HG03139 (cell line): ENCODE measurements at regions not wholly inside any gene's neighbourhood (a gene's known extent, or its start where the extent isn't known, plus 50 kb on each side); places are given as distances from the start of the nearest gene placed in this dataset.
"Not testable (repeated sequence)": the region's sequence is repeated elsewhere in the genome, so short reads cannot be mapped to it uniquely, and the experiment has no call there.

Source experiments
- ATAC-seq: cut with Tn5 transposase; IDR thresholded peaks from one replicate; pipeline ENCODE4 v1.9.1; 2021; ENCODE audit not compliant: unreplicated experiment

DNA sequence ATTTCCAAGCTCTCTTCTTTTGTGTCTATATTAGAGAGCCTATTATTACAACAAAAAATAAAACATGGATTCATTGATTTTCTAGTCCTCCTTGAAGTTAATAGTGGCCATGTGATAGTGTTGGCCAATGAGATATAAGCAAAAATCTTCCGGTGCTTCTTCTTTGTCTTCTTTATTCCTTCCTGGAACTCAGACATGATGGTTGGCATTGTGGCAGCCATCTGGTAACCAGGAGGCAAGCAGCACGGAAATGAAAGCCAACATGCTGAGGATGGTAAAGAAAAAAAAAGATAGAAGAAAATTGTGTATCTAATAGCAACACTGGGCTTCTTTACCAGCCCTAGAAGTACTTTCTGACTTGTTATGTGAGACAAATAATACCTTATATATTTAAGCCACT lies 50.8 kb upstream of the SEL1L start:
- ATAC-seq: no peak

DNA sequence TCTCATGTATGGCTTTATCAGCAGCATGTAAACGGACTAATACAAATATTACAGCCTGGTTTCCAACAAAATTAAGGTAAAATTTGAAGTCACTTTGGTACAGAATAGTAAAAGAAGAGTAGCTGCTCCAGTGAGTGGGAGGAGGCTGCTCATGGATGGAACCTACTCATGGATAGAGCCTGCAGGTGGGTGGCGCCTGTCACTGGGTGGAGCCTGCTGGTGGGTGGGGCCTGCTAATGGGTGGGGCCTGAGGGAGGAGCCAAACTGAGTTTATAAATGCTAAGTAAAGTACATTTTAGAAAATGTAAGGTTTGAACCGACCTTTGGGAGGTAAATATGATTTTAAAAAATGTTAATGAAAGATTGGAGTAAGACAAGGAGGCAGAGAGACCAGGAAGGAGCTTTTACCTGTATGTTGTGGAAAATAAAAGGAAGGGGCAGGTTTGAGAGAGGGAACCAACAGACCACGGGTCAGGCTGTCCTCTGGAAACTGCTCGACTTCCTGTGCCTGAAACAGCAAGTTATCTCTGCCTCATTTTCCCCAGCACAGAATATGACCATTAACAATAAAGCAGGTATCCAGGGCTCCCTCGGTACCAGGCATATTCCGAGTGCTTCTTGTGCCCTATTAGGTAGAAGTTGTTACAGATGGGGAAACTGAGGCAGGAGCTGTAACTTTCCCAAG lies 55.9 kb upstream of the SEL1L start:
- ATAC-seq: no peak

DNA sequence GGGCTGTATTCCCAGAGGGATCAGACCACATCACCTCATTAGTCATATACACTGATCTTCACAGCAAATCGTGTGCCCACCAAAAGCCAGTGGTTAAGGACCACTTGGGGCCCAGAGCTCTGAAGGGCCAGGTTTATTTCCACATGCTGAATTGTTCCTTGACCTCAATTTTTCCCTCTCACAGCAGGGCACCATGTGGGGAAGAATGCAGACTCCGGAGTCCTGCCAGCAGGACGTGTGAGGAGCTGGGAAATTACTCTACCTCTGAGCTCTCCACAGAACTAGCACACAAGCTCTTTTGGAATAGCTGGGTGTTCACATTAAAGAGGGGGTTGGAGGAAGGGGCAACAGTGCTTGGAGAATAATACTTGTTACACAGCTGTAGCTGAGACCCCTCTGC lies 57.6 kb upstream of the SEL1L start:
- no peak for ATAC-seq

DNA sequence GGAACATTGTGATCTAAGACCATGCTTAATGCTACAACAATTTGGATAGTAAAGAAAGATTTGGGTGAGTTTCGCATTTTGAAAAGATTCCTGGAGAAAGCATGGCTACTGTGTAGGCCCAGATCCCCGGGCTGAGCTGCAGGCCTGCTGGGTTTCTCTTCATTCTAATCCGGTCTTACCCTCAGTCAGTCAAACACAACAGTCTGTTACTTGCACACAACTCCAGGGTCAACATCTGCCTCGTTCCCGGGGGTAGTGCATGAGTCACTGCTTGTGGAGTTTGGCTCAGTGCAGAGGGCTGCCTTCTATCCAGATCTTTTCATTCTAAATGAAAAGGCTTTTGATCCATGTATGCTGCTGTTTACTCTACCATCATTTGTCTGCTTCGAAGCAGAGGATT lies 60.4 kb upstream of the SEL1L start:
- ATAC-seq: no peak

DNA sequence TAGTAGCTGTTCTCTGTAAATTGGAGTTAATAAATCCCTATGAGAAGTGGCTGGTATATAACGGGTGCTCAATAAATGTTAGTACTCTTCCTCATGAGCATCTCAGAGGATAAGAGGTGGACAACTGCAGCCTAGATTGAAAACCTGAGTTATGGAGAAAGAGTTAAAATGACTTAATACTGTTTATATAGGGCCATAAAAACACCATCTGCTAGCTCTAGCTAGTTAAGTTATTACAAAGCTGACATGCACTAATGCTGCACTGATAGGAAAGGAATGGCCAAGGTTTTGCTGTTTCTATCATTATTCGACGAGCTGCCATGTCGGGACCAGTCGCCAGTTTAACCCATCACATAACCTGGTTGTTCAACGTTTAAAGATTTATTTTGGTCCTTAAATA lies 72.0 kb upstream of the SEL1L start:
- no peak for ATAC-seq

DNA sequence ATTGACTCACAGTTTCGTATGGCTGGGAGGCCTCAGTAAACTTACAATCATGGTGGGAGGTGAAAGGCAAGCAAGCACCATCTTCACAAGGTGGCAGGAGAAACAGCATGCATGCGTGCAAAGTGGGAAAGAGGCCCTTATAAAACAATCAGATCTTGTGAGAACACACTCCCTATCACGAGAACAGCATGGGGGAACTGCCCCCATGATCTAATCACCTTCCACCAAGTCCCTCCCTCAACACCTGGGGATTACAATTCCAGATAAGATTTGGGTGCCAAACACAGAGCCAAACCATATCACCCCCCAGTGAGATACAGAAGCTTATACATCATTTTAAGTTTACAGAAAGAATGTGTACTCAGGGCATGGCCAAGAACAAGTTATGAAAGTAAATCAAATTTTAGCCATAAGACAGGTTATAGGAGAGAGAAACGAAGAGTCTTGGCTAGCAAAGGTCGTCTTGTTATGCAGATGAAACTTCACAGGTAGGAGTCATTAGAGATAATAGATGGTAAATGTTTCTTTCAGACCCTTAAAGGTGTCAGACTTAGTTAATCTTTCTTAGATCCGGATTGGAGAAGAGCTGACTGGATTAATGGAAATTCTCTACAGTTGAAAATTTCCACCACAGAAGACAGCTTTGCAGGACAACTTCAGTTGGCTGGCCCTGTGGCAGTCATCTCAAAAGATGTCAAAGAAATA lies 79.8 kb upstream of the SEL1L start:
- no peak for ATAC-seq

DNA sequence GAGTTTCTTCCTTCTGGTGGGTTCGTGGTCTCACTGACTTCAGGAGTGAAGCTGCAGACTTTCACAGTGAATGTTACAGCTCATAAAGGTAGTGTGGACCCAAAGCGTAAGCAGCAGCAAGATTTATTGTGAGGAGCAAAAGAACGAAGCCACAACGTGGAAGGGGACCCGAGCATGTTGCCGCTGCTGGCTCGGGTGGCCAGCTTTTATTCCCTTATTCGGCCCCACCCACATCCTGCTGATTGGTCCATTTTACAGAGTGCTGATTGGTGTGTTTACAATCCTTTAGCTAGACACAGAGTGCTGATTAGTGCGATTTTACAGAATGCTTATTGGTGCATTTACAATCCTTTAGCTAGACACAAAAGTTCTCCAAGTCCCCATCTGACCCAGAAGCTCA lies 80.6 kb upstream of the SEL1L start:
- ATAC-seq: not testable (repeated sequence)

DNA sequence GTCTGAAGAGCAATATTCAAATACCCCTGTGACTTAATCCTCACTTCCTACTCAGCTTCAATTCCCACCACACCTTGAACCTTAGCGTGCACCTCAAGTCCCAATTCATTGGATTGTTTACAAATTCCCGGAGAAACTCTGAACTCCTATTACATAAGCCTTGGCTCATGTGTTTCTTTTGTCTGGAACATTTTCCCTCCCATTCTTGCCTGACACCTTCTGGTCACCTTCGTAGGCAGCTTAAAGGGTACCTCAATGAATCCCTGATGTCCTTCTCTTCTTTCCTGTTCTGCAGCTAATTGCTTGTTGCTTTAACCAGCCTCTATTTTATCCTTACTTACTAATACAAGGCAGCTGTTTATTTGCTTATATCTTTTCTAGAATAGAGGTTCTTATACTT lies 85.0 kb upstream of the SEL1L start:
- ATAC-seq: no peak

DNA sequence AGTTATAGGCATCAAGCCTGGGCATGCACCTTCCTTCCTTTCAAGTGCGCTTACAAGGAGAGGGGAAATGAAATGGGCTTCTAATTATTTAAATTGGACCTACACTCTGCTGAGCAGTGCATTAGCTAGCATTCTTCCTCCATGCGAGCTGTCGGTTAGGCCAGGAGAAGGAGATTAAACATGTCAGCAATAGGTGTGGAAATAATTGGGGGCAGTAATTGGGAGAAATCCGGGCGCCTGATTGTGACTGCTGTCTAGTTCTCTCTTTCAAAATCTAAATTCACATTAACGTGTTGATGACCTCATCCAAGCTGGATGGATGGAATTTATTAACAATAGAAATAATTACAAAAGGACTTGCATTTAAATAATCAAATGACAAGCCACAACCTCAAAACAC lies 86.2 kb upstream of the SEL1L start:
- ATAC-seq: no peak

DNA sequence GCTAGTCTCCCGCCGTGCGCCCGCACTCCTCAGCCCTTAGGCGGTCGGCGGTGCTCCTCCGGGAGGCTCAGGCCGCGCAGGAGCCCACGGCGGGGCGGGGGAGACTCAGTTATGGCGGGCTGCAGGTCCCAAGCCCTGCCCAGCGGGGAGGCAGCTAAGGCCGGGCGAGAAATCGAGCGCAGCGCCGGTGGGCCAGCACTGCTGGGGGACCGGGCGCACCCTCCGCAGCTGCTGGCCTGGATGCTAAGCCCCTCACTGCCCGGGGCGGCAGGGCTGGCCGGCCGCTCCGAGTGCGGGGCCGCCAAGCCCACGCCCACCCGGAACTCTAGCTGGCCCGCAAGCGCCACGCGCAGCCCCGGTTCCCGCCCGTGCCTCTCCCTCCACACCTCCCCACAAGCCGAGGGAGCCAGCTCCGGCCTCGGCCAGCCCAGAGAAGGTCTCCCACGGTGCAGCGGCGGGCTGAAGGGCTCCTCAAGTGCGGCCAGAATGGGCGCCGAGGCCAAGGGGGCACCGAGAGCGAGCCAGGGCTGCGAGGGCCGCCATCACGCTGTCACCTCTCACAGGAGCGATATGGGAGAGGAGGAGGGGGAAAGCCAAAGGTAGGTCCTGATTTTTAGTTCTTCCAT lies 90.2 kb upstream of the SEL1L start:
- ATAC-seq: not testable (repeated sequence)

DNA sequence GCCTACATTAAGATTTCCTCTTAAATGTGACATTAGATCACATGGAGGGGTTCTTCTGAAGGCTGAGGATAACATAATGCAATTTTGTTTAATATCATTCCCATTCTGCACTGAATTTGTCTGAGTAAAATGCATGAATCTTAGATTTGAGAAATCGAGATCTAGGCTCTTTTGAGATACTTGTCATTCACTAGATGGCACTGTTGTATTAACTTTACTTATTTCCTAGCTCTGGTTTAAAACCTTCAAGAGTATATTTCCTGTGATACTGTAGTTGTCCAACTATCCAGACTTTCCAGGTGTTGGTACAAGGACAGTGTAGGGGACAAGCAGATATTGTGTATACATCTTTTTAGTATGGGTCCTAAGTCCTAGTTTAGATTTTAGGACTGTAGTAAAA lies 91.7 kb upstream of the SEL1L start:
- no peak for ATAC-seq

DNA sequence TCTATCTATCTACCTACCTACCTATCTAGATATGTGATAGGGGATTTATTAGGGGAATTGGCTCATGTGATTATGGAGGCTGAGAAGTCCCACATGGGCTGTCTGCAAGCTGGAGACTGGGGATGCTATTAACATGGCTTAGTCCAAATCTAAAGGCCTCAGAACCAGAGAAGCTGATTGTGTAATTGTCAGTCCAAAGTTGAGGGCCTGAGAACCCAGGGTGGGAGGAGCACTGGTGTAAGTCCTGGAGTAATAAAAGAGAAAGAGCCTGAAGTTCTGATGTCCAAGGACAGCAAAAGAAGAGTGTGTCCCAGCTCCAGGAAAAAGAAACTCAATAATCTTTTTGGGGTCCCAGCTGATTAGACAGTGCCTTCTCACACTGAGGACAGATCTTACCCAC lies 98.5 kb upstream of the SEL1L start:
- no peak for ATAC-seq

DNA sequence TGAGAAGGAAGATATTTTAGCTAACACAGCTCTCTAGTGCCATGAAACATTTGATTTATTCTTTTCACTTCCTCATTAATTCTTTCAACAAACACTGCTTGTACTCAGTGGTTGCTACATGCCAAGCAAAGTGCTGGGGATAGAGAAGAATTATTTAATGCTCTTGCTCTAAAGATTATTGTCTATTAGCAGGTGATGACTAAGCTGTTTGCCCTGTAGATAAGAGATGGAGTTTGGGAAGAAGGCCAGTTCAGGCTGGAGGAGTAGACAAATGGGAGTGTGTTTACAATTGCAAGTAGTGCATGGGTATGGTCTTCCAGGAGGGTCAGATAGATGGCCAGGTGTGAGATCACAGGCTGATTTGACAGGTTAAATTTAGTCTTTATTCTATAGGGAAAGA lies 99.8 kb upstream of the SEL1L start:
- no peak for ATAC-seq

DNA sequence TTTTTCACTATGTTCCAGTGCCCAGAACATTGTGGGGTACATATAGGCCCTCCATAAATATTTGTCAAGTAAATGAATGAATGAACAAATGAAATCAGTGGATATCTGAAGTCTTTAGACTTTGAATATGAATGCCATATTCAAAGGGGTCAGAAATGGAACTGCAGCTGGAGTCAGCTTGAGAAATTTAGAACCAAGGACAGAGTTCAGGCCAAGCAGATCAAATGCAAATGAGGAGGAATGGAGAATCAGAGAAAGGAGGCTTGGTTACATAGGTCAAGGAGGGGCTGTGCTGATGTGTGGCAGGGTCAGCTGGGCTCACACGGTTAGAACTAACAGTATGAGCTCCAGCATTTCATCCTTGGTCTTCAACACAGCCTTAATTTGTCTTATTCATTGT lies 104.0 kb upstream of the SEL1L start:
- ATAC-seq: no peak

DNA sequence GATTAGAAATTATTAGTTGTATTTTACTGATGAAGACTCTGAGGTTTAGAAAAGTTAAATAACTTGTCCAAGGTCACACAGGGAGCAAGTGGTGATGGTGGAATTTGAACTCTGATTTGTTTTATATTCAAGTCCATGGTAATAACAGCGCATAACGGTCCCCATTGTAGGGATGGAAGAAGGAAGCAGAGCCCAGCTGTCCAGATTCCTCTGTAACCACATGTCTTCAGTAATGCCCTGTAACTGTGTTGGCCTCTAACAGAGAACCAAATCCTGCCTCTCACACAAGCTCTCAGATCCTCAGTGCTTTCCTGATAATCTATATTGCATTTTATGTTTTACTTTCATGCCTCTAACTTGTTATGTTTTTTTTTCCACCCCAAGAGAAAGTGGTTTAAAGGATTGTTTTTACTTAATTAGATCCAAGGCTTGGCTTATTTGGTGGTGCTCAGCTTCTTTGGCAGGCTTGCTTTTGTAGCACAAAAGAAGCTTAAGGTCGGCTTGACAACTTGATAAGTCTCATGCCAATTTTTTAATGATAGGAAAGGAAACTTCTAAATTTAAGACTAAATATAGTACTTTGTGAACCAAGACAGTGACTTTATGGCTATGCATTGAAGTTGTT lies 105.1 kb upstream of the SEL1L start:
- no peak for ATAC-seq

DNA sequence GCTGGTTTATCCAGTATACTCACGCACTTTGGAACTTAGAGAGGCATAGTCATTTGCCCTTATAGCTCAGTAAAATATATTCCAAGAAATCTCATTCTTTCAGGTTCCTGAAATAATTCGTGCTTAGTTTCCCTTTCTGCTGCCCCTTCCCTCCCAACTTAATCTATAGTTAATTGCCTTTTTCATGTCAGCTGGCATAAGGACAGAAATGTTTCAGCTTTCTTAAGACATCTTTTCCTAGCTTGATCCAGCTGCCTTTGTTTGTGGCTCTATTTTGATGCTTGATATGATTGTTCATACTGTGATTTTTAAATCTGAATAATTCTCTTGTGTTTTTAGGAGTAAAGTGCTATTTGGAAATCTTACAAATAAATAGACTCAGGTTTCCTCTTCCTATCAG lies 120.0 kb upstream of the SEL1L start:
- ATAC-seq: no peak

DNA sequence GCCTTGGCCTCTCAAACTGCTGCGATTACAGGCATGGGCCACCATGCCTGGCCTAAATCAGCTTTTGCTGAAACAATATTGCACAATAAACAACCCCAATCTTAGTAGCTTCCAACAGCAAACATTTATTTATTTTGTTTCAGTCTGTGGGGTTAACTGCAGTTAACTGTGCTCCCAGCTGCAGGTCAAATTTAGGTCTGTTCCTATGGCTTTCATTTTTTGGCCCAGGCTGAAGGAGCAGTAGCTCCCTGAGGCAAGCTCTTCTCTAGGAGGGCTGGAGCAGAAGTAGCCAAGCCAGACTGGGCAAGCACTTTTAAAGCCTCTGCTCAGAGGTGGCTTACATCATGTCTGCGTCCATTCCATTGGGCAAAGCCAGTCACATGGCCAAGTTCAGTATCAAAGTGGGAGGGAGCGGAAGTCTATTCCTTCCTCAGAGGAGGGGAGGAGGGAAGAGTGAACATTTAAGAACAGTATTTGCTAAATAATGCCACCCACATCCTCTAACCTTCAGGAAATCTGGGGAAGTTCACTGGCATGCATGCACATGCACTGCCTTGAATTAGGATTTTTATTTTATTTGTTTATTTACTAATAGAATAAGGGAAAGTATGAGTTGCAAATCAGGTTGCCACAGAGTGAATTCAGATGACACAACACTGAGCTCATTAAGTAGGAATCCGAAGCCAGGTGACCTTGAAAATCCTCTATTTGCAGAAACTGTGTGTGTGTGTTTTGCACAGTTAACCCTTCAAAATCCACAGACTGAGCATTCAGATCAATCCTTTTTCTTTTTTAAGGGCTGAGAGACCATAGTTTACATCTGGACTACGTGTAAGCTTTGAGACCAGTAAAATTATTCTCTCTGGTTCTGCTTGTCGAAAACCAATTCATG lies 122.0 kb upstream of the SEL1L start:
- ATAC-seq: no peak

DNA sequence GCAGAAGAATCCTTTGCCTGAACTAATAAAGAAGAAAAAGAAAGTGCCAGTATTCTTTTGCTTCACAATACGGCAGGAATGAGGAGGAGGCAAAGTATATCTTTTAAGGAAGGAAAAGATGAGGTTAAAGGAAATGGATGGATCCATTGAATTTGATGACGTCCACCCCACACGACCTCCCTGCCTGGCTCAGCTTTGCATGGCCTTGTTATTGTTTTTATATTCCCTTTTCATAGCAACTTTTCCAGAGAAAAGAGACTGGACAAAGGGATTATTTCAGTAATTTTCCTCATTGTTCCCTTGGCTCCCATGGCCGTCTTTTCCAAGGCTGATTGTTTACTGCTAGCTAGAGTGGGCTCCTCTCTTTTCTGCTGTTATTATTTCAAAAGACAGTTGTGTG lies 123.2 kb upstream of the SEL1L start:
- no peak for ATAC-seq

DNA sequence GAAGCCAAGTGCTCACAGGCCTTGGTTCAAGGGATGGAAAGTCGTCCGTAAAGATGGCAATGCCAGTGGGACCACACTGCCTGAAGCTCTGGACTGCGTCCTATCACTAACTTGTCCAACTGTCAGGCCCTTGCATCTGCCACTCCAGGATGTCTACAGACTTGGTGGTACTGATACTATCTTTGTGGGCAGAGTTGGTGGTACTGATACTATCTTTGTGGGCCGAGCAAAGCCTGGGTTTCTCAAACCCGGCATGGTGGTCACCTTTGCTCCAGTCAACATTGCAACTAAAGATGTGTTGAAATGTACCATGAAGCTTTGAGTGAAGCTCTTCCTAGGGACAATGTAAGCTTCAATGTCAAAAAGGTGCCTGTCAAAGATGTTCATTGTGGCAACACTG lies 128.4 kb upstream of the SEL1L start:
- ATAC-seq: no peak

DNA sequence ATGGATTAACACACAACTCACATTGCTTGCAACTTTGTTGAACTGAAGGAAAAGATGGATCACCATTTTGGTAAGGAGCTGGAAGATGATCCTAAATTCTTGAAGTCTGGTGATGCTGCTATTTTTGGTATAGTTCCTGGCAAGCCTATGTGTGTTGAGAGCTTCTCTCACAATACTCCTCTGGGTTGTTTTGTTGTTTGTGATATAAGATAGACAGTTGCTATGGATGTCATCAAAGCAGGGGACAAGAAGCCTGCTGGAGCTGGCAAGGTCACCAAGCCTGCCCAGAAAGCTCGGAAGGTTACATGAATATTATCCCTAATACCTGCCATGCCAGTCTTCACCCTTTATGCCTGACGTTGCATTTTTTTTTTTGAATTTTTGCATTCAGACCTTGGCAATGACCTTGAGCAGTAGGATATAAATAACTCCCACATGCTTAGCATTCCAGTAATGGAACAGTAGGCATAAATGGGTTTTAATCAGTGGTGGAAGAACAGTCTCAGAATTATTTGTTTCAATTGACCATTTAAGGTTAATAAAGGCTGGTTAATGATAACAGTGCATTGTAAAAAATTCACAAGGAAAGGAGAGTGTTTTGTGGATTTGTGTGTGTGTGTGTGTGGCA lies 129.0 kb upstream of the SEL1L start:
- ATAC-seq: no peak
